ENCODE measurements at regions not wholly inside any gene's neighbourhood (a gene's known extent, or its start where the extent isn't known, plus 50 kb on each side); places are given as distances from the start of the nearest gene placed in this dataset.
"Not testable (repeated sequence)": the region's sequence is repeated elsewhere in the genome, so short reads cannot be mapped to it uniquely, and the experiment has no call there.

GRCh38 chr6:141874930-141875602 is 257.7 kb upstream of the GJE1 start:
- no peak for DNase-seq

GRCh38 chr6:141869509-141869908 is 263.2 kb upstream of the GJE1 start:
- DNase-seq, result not testable (repeated sequence)

GRCh38 chr6:141867767-141868166 is 265.0 kb upstream of the GJE1 start:
- DNase-seq, result no peak

- DNase-seq, result no peak
Observed at GRCh38 chr6:141866731-141867497, 265.8 kb upstream of the GJE1 start.

GRCh38 chr6:141851063-141851462 is 281.7 kb upstream of the GJE1 start:
- DNase-seq, result no peak

GRCh38 chr6:141848029-141848890 is 284.5 kb upstream of the GJE1 start:
- no peak for DNase-seq

GRCh38 chr6:141846639-141847038 is 286.1 kb upstream of the GJE1 start:
- no peak for DNase-seq

GRCh38 chr6:141843178-141843834 is 289.4 kb upstream of the GJE1 start:
- no peak for DNase-seq

GRCh38 chr6:141833001-141833655 is 299.6 kb upstream of the GJE1 start:
- no peak for DNase-seq

GRCh38 chr6:141830530-141830929 is 302.2 kb upstream of the GJE1 start:
- no peak for DNase-seq

- DNase-seq, result no peak
Observed at GRCh38 chr6:141829566-141830360, 303.0 kb upstream of the GJE1 start.

- no peak for DNase-seq
Observed at GRCh38 chr6:141824350-141824749, 308.4 kb upstream of the GJE1 start.

- DNase-seq, result not testable (repeated sequence)
Observed at GRCh38 chr6:141815039-141815438, 317.7 kb upstream of the GJE1 start.

- no peak for DNase-seq
Observed at GRCh38 chr6:141809901-141810300, 322.8 kb upstream of the GJE1 start.

- DNase-seq, result no peak
Observed at GRCh38 chr6:141808662-141809061, 324.1 kb upstream of the GJE1 start.

GRCh38 chr6:141800973-141801372 is 331.8 kb upstream of the GJE1 start:
- not testable (repeated sequence) for DNase-seq

GRCh38 chr6:141790921-141791320 is 341.8 kb upstream of the GJE1 start:
- no peak for DNase-seq

GRCh38 chr6:141788096-141788495 is 344.6 kb upstream of the GJE1 start:
- no peak for DNase-seq

GRCh38 chr6:141783585-141783984 is 349.1 kb upstream of the GJE1 start:
- no peak for DNase-seq

- no peak for DNase-seq
Observed at GRCh38 chr6:141780296-141780695, 352.4 kb upstream of the GJE1 start.

GRCh38 chr6:141764388-141764787 is 368.3 kb upstream of the GJE1 start:
- no peak for DNase-seq

GRCh38 chr6:141758430-141758829 is 374.3 kb upstream of the GJE1 start:
- DNase-seq, result no peak
